Adipocyte (in vitro differentiated cells): ENCODE measurements at regions not wholly inside any gene's neighbourhood (a gene's known extent, or its start where the extent isn't known, plus 50 kb on each side); places are given as distances from the start of the nearest gene placed in this dataset.
"Not testable (repeated sequence)": the region's sequence is repeated elsewhere in the genome, so short reads cannot be mapped to it uniquely, and the experiment has no call there.

ENCODE experiments used
- DNase-seq: peaks from one replicate; pipeline ENCODE4 v3.0.0-alpha.2; 2015; ENCODE audit warnings: low read depth
- H3K27me3 ChIP-seq: replicated peaks from 2 replicates; pipeline ENCODE4 v1.7.0; 2013; ENCODE audit warnings: mild to moderate bottlenecking, low read length, moderate library complexity; ENCODE audit not compliant: control insufficient read depth, insufficient read depth
- H3K36me3 ChIP-seq: 2 replicates; pipeline ENCODE4 v1.7.0; 2013; ENCODE audit warnings: low read length, mild to moderate bottlenecking, moderate library complexity; ENCODE audit not compliant: control insufficient read depth, insufficient read depth, severe bottlenecking
- H3K4me1 ChIP-seq: 2 replicates; pipeline ENCODE4 v1.7.0; 2013; ENCODE audit warnings: mild to moderate bottlenecking, low read length, moderate library complexity; ENCODE audit not compliant: control insufficient read depth, insufficient read depth
- H3K4me3 ChIP-seq: 2 replicates; pipeline ENCODE4 v1.7.0; 2013; ENCODE audit warnings: mild to moderate bottlenecking, low read length, moderate library complexity
- H3K9ac ChIP-seq: 2 replicates; pipeline ENCODE4 v1.7.0; 2013; ENCODE audit warnings: mild to moderate bottlenecking, low read length, moderate library complexity
- H3K9me3 ChIP-seq: 2 replicates; pipeline ENCODE4 v1.7.0; 2013; ENCODE audit warnings: mild to moderate bottlenecking, low read length, moderate library complexity; ENCODE audit not compliant: control insufficient read depth

GRCh38 chr4:110424144-110424543 is 51.8 kb upstream of the ENPEP start:
- H3K9me3 ChIP-seq = peaks cover 2% of the 10 kb centered on the region
- H3K4me3 ChIP-seq = no peak overlapping the region
- H3K36me3 ChIP-seq = no peaks in the 10 kb centered on the region
- no peak for DNase-seq
- no peak overlapping the region for H3K9ac ChIP-seq
- H3K27me3 ChIP-seq = no peaks in the 10 kb centered on the region
- H3K4me1 ChIP-seq = no peaks in the 10 kb centered on the region

DNA sequence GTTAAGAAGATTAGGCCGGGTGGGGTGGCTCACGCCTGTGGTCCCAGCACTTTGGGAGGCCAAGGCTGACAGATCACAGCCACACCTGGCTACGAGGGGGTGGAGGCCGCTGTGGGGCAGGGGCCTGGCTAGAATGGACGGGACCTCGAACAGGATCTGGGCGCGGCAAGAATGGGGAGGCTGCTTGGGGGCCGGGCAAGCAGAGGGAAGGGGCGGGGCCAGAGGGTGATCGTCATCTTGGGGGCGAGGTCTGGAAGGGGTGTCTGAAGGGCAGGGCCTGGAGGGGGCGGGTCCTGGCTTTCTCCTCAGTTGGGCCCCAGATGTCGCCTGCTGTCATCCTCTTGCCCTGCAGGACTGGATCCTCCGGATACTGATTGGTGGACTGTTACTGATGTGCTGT is 57.3 kb upstream of the ENPEP start:
- DNase-seq = no peak
- Histone ChIP-seq H3K27me3 (no peaks in the 10 kb centered on the region), H3K9me3 (no peaks in the 10 kb centered on the region)

GRCh38 chr4:110417136-110417535 is 58.8 kb upstream of the ENPEP start:
- no peaks in the 10 kb centered on the region for H3K9me3 ChIP-seq
- no peaks in the 10 kb centered on the region for H3K27me3 ChIP-seq
- no peaks in the 10 kb centered on the region for H3K36me3 ChIP-seq
- no peak overlapping the region for H3K4me3 ChIP-seq
- no peak overlapping the region for H3K9ac ChIP-seq
- no peak for DNase-seq
- peaks cover 6% of the 10 kb centered on the region for H3K4me1 ChIP-seq

More for the DNA sequence above, 57.3 kb upstream of the ENPEP start:
- H3K4me3 ChIP-seq = no peak overlapping the region
- H3K36me3 ChIP-seq = no peaks in the 10 kb centered on the region
- H3K4me1 ChIP-seq = peaks cover 6% of the 10 kb centered on the region
- no peak overlapping the region for H3K9ac ChIP-seq

DNA sequence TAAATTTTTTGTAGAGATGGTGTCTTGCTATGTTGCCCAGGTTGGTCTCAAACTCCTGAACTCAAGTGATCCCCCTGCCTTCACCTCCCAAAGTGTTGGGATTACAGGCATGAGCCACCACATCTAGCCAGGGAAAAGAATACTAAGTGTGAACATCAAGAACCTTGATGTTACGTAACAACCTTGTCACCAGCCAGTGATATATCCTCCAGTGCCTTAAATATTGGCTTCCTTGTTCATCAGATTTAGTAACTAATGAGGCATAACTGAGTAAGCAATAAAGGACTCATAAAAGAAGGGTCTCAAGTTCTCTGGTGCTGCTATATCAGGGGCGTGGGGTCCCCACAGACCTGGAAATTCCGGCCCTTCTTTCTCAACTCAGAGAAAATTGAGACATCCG is 60.5 kb upstream of the ENPEP start:
- H3K9ac ChIP-seq = no peak overlapping the region
- no peaks in the 10 kb centered on the region for H3K27me3 ChIP-seq
- H3K4me3 ChIP-seq = no peak overlapping the region
- no peaks in the 10 kb centered on the region for H3K36me3 ChIP-seq
- H3K9me3 ChIP-seq = no peaks in the 10 kb centered on the region
- H3K4me1 ChIP-seq = peaks cover 6% of the 10 kb centered on the region
- DNase-seq = no peak

DNA sequence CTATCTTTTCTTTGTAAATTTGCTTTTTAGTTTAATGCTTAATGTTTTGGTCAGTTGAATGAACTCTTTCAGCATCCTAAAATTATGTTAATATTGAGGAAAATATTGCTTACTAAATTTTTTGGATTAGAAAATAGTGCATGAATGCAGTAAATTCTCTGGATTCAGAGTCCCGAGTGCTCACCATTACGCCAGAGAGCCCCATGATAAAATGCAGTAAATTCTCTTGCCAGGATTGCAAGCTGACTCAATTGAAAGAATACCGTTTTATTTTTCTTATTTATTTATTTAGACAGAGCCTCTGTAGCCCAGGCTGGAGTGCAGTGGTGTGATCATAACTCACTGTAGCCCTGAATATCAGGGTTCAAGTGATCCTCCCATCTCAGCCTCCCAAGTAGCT is 60.9 kb upstream of the ENPEP start:
- H3K9me3 ChIP-seq = no peaks in the 10 kb centered on the region
- peaks cover 6% of the 10 kb centered on the region for H3K4me1 ChIP-seq
- H3K27me3 ChIP-seq = no peaks in the 10 kb centered on the region
- no peak overlapping the region for H3K4me3 ChIP-seq
- DNase-seq = no peak
- H3K36me3 ChIP-seq = no peaks in the 10 kb centered on the region
- no peak overlapping the region for H3K9ac ChIP-seq

DNA sequence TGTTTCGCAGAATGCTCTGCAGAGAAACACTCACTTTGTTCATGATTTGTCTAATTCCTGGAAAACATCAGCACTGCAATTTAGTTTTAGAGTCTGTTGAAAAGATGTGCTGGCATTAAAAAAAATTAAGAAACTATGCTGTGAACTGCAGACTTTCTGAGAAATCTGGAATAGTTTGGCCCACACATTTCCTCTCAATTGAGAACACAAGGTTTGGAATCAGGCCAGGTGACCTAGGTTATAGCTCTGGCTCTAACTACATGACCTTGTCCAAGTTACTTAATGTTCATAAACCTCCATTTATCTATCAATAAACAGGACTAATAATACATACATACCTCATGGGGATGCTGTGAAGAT is 61.4 kb upstream of the ENPEP start:
- Histone ChIP-seq H3K27me3 (no peaks in the 10 kb centered on the region), H3K4me3 (no peak overlapping the region), H3K4me1 (peaks cover 6% of the 10 kb centered on the region), H3K9me3 (no peaks in the 10 kb centered on the region), H3K36me3 (no peaks in the 10 kb centered on the region), H3K9ac (no peak overlapping the region)
- no peak for DNase-seq

GRCh38 chr4:110413807-110414560 is 62.0 kb upstream of the ENPEP start:
- peak; percentile 8 for DNase-seq
- not testable (repeated sequence) for H3K4me3 ChIP-seq, H3K36me3 ChIP-seq, H3K9me3 ChIP-seq, H3K9ac ChIP-seq, H3K27me3 ChIP-seq, H3K4me1 ChIP-seq

GRCh38 chr4:110412354-110413065 is 63.4 kb upstream of the ENPEP start:
- Histone ChIP-seq H3K4me3 (no peak overlapping the region), H3K9me3 (no peaks in the 10 kb centered on the region), H3K36me3 (no peaks in the 10 kb centered on the region), H3K4me1 (peaks cover 6% of the 10 kb centered on the region), H3K27me3 (no peaks in the 10 kb centered on the region), H3K9ac (no peak overlapping the region)
- no peak for DNase-seq

DNA sequence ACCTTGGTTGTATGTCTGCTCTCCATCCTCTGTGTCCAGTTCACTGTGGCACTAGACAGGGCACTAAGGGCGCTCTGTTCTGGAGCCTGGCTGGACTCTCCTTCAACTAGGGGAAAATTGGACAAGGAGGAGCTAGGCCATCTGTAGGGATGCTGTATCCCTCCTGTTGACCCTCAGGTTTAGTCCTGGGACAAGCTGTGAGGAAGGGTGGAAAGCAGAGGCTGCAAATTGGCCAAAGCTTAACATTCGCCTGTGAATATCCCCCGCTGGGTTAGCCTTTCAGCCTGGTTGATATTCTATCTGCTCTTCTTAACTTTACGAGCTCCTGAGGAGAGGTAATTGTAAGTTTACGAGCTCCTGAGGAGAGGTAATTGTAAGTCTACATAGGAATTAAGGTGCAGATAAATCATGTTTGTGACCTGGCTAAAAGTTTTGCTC is 64.4 kb upstream of the ENPEP start:
- peaks cover 6% of the 10 kb centered on the region for H3K4me1 ChIP-seq
- H3K36me3 ChIP-seq = no peaks in the 10 kb centered on the region
- no peak overlapping the region for H3K4me3 ChIP-seq
- no peak overlapping the region for H3K9ac ChIP-seq
- H3K27me3 ChIP-seq = no peaks in the 10 kb centered on the region
- H3K9me3 ChIP-seq = no peaks in the 10 kb centered on the region
- no peak for DNase-seq

DNA sequence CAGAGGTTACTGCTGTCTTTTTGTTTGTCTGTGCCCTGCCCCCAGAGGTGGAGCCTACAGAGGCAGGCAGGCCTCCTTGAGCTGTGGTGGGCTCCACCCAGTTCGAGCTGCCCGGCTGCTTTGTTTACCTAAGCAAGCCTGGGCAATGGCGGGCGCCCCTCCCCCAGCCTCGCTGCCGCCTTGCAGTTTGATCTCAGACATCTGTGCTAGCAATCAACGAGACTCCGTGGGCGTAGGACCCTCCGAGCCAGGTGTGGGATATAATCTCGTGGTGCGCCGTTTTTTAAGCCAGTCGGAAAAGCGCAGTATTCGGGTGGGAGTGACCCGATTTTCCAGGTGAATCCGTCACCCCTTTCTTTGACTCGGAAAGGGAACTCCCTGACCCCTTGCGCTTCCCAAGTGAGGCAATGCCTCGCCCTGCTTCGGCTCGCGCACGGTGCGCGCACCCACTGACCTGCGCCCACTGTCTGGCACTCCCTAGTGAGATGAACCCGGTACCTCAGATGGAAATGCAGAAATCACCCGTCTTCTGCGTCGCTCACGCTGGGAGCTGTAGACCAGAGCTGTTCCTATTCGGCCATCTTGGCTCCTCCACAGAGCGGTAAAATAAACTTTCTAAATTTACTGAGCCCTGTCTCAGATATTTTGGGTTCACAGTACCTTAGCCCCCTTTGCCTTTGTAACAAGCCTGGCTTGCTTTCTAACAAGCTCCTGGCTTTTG is 64.9 kb upstream of the ENPEP start:
- DNase-seq, H3K4me3 ChIP-seq: not testable (repeated sequence)

DNA sequence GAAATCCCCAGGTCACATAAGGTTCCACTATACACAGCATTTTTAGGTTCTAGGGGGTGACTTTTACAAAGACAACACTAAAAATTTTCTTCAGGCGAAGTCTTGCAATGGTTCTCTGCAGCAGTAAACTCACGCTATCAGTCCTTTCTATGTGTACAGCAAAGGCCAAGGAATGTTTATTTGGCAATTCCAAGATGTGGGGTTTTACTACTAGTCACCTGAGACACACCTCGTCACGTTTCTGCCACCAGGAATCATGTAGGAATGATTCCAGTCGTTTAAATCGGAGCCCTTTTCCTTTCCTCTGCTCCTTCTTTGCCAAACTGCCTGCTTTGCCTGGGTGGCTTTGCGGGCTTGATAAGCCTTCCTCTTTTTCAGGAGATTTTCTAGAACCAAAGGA is 75.9 kb upstream of the ENPEP start:
- no peak for DNase-seq
- Histone ChIP-seq H3K9me3 (no peaks in the 10 kb centered on the region), H3K4me3 (no peak overlapping the region), H3K36me3 (no peaks in the 10 kb centered on the region), H3K9ac (no peak overlapping the region), H3K27me3 (peaks cover 6% of the 10 kb centered on the region), H3K4me1 (no peaks in the 10 kb centered on the region)

More for the DNA sequence above, 64.9 kb upstream of the ENPEP start:
- not testable (repeated sequence) for H3K36me3 ChIP-seq, H3K9ac ChIP-seq, H3K9me3 ChIP-seq, H3K4me1 ChIP-seq, H3K27me3 ChIP-seq
